SK-N-SH (cell line): ENCODE measurements at regions not wholly inside any gene's neighbourhood (a gene's known extent, or its start where the extent isn't known, plus 50 kb on each side); places are given as distances from the start of the nearest gene placed in this dataset.

ENCODE experiments used
- CTCF ChIA-PET: fragments of 300-600, 350-600 bp; formaldehyde crosslinking; extraction: SDS; loops from one replicate; lab custom pipeline; 2021; lab: Yijun Ruan, JAX
- POLR2A ChIA-PET: fragments of 350-600 bp; sonication (Branson Sonifier 250); formaldehyde crosslinking; extraction: SDS; loops from one replicate; lab custom pipeline; 2020; ENCODE audit warnings: antibody characterized with exemption, inconsistent platforms; lab: Yijun Ruan, JAX
- DNase-seq: peaks from one replicate; pipeline ENCODE4 v3.0.0; 2012
- H2AFZ ChIP-seq: fragments of 200-600 bp; sonication (generic); 2 replicates; pipeline ENCODE4 v1.8.1; 2016; ENCODE audit warnings: antibody characterized with exemption, mild to moderate bottlenecking, low read depth
- H3F3A ChIP-seq: fragments of 200-600 bp; sonication (generic); replicated peaks from 2 replicates; pipeline ENCODE3; 2016; ENCODE audit warnings: antibody characterized with exemption, mild to moderate bottlenecking; ENCODE audit not compliant: insufficient read depth
- H3K27ac ChIP-seq, 2 experiments: fragments of 200-500 bp in 1 of 2; fragments of 200-600 bp in 1 of 2; sonication (Bioruptor generic) in 1 of 2; sonication (generic), shearing (Covaris generic) in 1 of 2; 2 replicates each; pipeline versions ENCODE4 v1.5.1 to v1.6.1; 2014 to 2016; ENCODE audit warnings: low read depth in 2 of 2, inconsistent platforms in 1 of 2, low read length in 1 of 2, mild to moderate bottlenecking in 1 of 2, mixed read lengths in 1 of 2
- H3K27me3 ChIP-seq: fragments of 200-600 bp; sonication (generic), shearing (Covaris generic); 2 replicates; pipeline ENCODE4 v1.6.1; 2016; ENCODE audit warnings: mixed run types; ENCODE audit not compliant: insufficient read depth
- H3K36me3 ChIP-seq, 2 experiments: fragments of 200-500 bp in 1 of 2; fragments of 200-600 bp in 1 of 2; sonication (Bioruptor generic) in 1 of 2; sonication (generic) in 1 of 2; replicated peaks in 1 of 2; 2 replicates each; pipeline versions ENCODE3 to v1.5.1; 2014 to 2016; ENCODE audit warnings: low read length in 1 of 2, mild to moderate bottlenecking in 1 of 2; ENCODE audit not compliant: insufficient read depth in 2 of 2, control insufficient read depth in 1 of 2
- H3K4me1 ChIP-seq, 2 experiments: fragments of 200-500 bp in 1 of 2; fragments of 200-600 bp in 1 of 2; sonication (Bioruptor generic) in 1 of 2; sonication (generic), shearing (Covaris generic) in 1 of 2; 2 replicates each; pipeline versions ENCODE4 v1.5.1 to v1.6.1; 2014 to 2016; ENCODE audit warnings: low read depth in 1 of 2, low read length in 1 of 2, mixed run types in 1 of 2; ENCODE audit not compliant: insufficient read depth in 2 of 2, control insufficient read depth in 1 of 2
- H3K4me2 ChIP-seq: fragments of 200-600 bp; sonication (generic), shearing (Covaris generic); 2 replicates; pipeline ENCODE4 v1.6.1; 2017; ENCODE audit warnings: mixed run types
- H3K4me3 ChIP-seq, 2 experiments: fragments of 200-500 bp in 1 of 2; fragments of 200-600 bp in 1 of 2; sonication (Bioruptor generic) in 1 of 2; sonication (generic), shearing (Covaris generic) in 1 of 2; 2 replicates each; pipeline versions ENCODE4 v1.5.1 to v1.8.1; 2014 to 2016; ENCODE audit warnings: low read depth in 2 of 2, inconsistent platforms in 1 of 2, low read length in 1 of 2, mild to moderate bottlenecking in 1 of 2, mixed read lengths in 1 of 2, moderate library complexity in 1 of 2
- H3K79me2 ChIP-seq: fragments of 200-600 bp; sonication (generic); 2 replicates; pipeline ENCODE4 v1.8.1; 2017; ENCODE audit warnings: mild to moderate bottlenecking; ENCODE audit not compliant: insufficient read depth
- H3K9ac ChIP-seq: fragments of 200-600 bp; sonication (generic); 2 replicates; pipeline ENCODE4 v1.6.1; 2017; ENCODE audit warnings: mixed run types
- H3K9me2 ChIP-seq: fragments of 200-600 bp; sonication (generic); 2 replicates; pipeline ENCODE4 v1.6.1; 2017; ENCODE audit warnings: mixed run types
- H3K9me3 ChIP-seq: fragments of 200-600 bp; sonication (generic); 2 replicates; pipeline ENCODE4 v1.6.1; 2017; ENCODE audit warnings: mixed run types, mild to moderate bottlenecking, moderate library complexity
- H4K20me1 ChIP-seq: fragments of 200-600 bp; sonication (generic); 2 replicates; pipeline ENCODE4 v1.6.1; 2017; ENCODE audit warnings: mild to moderate bottlenecking, mixed run types; ENCODE audit not compliant: insufficient read depth
- ELF1 ChIP-seq: IDR thresholded peaks from 2 replicates; pipeline ENCODE4 v1.4.0; 2012
- EP300 ChIP-seq, 2 experiments: IDR thresholded peaks; 2 replicates each; pipeline versions ENCODE4 v1.4.0 to v1.6.1; 2012; ENCODE audit warnings: borderline replicate concordance in 1 of 2, low read depth in 1 of 2, low read length in 1 of 2
- EZH2phosphoT487 ChIP-seq: fragments of 200-600 bp; sonication (generic); IDR thresholded peaks from 2 replicates; pipeline ENCODE4 v1.6.1; 2017; ENCODE audit warnings: low read depth, mixed run types, mild to moderate bottlenecking, antibody characterized with exemption, moderate library complexity, borderline replicate concordance
- FOSL2 ChIP-seq: IDR thresholded peaks from 2 replicates; pipeline ENCODE4 v1.4.0; 2012; ENCODE audit warnings: low read depth, mild to moderate bottlenecking, moderate library complexity, borderline replicate concordance
- FOXM1 ChIP-seq: IDR thresholded peaks from 2 replicates; pipeline ENCODE4 v1.4.0; 2012; ENCODE audit warnings: low read depth, mild to moderate bottlenecking
- GABPA ChIP-seq: IDR thresholded peaks from 2 replicates; pipeline ENCODE4 v1.4.0; 2012; ENCODE audit warnings: low read depth, mild to moderate bottlenecking
- JUND ChIP-seq: IDR thresholded peaks from 2 replicates; pipeline ENCODE4 v1.4.0; 2012
- MEF2A ChIP-seq: IDR thresholded peaks from 2 replicates; pipeline ENCODE4 v1.4.0; 2012; ENCODE audit warnings: low read depth, borderline replicate concordance
- MXI1 ChIP-seq: IDR thresholded peaks from 2 replicates; pipeline ENCODE4 v1.6.1; 2012; ENCODE audit warnings: mild to moderate bottlenecking, low read depth, low read length, improper control_type of control experiment
- NRF1 ChIP-seq: IDR thresholded peaks from 2 replicates; pipeline ENCODE4 v1.6.1; 2012; ENCODE audit warnings: low read depth, mild to moderate bottlenecking, low read length
- RAD21 ChIP-seq: IDR thresholded peaks from 2 replicates; pipeline ENCODE4 v1.6.1; 2012; ENCODE audit warnings: mild to moderate bottlenecking, low read length
- RCOR1 ChIP-seq: fragments of 150-350 bp; IDR thresholded peaks from 2 replicates; pipeline ENCODE4 v1.6.1; 2017; ENCODE audit warnings: antibody characterized with exemption, low read length
- RFX5 ChIP-seq: IDR thresholded peaks from 2 replicates; pipeline ENCODE4 v1.6.1; 2012; ENCODE audit warnings: mild to moderate bottlenecking, improper control_type of control experiment, low read length
- RXRA ChIP-seq: IDR thresholded peaks from 2 replicates; pipeline ENCODE4 v1.4.0; 2012; ENCODE audit warnings: low read depth, mild to moderate bottlenecking, borderline replicate concordance
- SMC3 ChIP-seq: IDR thresholded peaks from 2 replicates; pipeline ENCODE4 v1.6.1; 2012; ENCODE audit warnings: low read depth, low read length, improper control_type of control experiment
- TAF1 ChIP-seq: IDR thresholded peaks from 2 replicates; pipeline ENCODE4 v1.6.1; 2012; ENCODE audit warnings: low read depth, mild to moderate bottlenecking, low read length, moderate library complexity, borderline replicate concordance
- TCF12 ChIP-seq: IDR thresholded peaks from 2 replicates; pipeline ENCODE4 v1.4.0; 2012
- USF2 ChIP-seq: fragments of 150-350 bp; IDR thresholded peaks from 2 replicates; pipeline ENCODE4 v1.6.1; 2017; ENCODE audit warnings: antibody characterized with exemption, low read length, low read depth, borderline replicate concordance
- ZBTB33 ChIP-seq: IDR thresholded peaks from 2 replicates; pipeline ENCODE4 v1.4.0; 2012; ENCODE audit warnings: low read depth, borderline replicate concordance
- WGBS: methylation state at CpG from one replicate; pipeline ENCODE4 v1.1.6; 2017; ENCODE audit warnings: low lambda C conversion rate; 5-methylcytosine and 5-hydroxymethylcytosine counted together
- TF ChIP-seq, protein P1 (sequence below): IDR thresholded peaks from 2 replicates; pipeline ENCODE4 v1.4.0; 2012; ENCODE audit warnings: low read depth

- TF ChIP-seq TAF1 (no peak), RXRA (no peak), GABPA (no peak), TCF12 (no peak), USF2 (no peak)
These were observed 82.9 kb downstream of the C5orf15 start (continued) for GRCh38 chr5:133885566-133885965.

DNA sequence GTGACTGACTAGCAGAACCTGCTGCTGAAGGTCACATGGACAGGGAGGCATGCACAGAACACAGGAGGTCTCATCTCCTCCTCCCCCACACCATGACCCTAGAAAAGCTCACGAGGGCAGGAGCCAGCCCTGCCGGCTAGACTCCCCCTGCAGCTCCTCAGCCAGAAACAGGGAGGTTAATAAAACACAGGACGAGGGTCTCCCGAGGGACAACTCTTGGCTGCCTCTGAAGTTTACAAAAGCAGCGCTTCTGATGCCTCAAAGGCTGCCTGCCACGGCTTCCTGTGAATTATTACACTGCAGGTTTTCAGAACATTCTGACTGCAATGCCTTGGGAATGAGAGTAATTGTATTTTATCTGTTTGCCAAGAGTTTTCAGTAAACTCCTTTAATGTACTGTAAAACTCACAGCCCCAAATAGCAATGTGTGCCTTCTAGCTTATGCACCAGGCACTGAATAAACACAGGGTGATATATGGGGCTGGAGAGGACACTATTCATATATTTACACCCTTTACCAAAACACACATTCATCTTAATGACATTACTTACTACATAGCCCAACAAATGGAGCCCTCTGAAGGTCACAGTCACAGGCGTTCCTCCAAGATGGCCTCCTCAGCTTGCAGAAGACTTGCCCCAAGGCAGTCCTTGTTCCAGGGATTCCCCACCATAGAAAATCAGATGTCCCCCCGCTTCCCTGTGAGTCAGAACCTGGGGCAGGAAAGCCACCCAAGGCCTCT is 83.7 kb downstream of the C5orf15 start:
- WGBS: 40% methylated on average over 5 of the region's 8 CpGs
- Histone ChIP-seq H3F3A (no peaks in the 10 kb centered on the region), H3K9ac (no peak overlapping the region), H3K4me2 (no peak overlapping the region), H4K20me1 (no peaks in the 10 kb centered on the region), H3K9me3 (no peaks in the 10 kb centered on the region), H3K4me1 (peaks cover 11 to 28% of the 10 kb centered on the region in 2 experiments; a peak in 2 of 4 replicates), H2AFZ (no peak overlapping the region), H3K4me3 (no peak overlapping the region), H3K79me2 (no peaks in the 10 kb centered on the region), H3K36me3 (no peaks in the 10 kb centered on the region), H3K27me3 (no peaks in the 10 kb centered on the region; the same call in 1 of the 2 replicates), H3K27ac (no peak overlapping the region), H3K9me2 (no peaks in the 10 kb centered on the region)
- no peak for TF ChIP-seq EP300 (IDR thresholded peaks at IDR 0.05; ENCODE audit: borderline replicate concordance in 1 of 2, low read depth in 1 of 2, low read length in 1 of 2)
- no peak for TF ChIP-seq FOSL2
- TF ChIP-seq FOXM1: no peak
- no peak for TF ChIP-seq RXRA
- no peak for TF ChIP-seq ELF1
- TF ChIP-seq MXI1: no peak
- no peak for TF ChIP-seq MEF2A
- no peak for TF ChIP-seq TCF12
- TF ChIP-seq NRF1: no peak
- TF ChIP-seq EZH2phosphoT487: no peak
- no peak for TF ChIP-seq JUND
- TF ChIP-seq RCOR1: no peak
- no peak for TF ChIP-seq TAF1
- TF ChIP-seq RAD21: no peak
- no peak for TF ChIP-seq RFX5
- no peak for TF ChIP-seq SMC3
- TF ChIP-seq, protein P1, sequence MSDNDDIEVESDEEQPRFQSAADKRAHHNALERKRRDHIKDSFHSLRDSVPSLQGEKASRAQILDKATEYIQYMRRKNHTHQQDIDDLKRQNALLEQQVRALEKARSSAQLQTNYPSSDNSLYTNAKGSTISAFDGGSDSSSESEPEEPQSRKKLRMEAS: no peak
- TF ChIP-seq ZBTB33: no peak
- no peak for DNase-seq
- ChIA-PET CTCF (interaction anchor here (1.1 to 8.3 kb wide), 3 partner anchors 10 to 17 kb away, joined by 3 to 81 read pairs (median 4); no protein-coding TSS in a partner anchor), POLR2A (no interaction called here)
